CD4-positive, alpha-beta T cell treated with Interleukin-2 at 100 ng/mL for 4 hours (primary cell): ENCODE measurements at regions not wholly inside any gene's neighbourhood (a gene's known extent, or its start where the extent isn't known, plus 50 kb on each side); places are given as distances from the start of the nearest gene placed in this dataset.

Experiments
- DNase-seq: peaks from one replicate; pipeline ENCODE4 v3.0.0-alpha.2; 2020; ENCODE audit warnings: low spot score

GRCh38 chr21:26784974-26785373 is 60.2 kb downstream of the ADAMTS1 start:
- no peak for DNase-seq

DNA sequence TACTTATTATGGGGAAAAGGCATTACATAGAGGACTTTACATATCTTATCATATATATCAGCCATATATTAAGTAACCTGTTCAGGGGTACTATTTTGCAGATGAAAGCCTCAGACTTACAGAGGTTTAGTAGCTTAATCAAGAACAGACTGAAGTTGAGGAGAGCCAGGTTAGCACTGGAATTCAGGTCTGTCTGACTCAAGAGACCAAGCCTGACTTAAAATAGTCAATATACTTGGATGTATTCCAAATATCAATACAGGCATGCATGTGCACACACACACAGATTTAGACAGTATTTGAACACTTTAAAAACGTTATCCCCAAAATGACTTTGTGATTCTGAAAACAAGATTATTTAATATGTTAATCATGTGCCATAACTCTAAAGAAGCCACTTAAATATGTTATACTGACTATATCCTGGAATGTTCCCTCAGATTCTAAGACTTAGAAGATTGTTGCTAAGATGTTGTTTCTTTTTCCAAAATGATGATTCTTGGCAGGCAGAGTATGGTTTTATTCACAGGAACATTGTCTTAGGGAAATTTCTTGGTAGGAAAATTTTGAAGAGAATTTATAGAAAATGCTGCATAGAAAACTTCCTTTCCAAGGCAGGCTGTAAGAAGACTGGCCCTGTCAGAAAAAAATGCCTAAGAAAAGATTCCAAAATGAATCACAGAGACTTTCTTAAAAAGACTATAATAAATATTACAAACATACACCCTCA is 61.6 kb downstream of the ADAMTS1 start:
- no peak for DNase-seq

DNA sequence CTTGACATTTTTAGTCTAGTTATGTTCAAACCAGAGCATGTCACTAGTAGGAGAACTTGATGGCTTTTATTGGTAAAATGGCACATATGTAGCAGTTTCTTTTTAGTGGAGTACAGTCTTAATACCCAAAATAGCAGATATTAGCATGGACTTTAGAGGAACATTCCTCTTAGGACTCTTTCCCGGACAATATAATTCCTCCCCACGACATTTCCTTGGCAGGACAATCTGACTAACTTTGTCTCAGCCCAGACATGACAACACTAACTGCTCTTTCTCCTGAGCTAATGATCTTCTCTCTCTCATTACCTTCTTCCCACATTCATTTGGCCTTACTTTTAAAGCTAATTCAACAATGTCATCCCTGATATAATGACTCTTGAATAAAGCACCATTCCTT is 62.5 kb downstream of the ADAMTS1 start:
- DNase-seq = no peak

DNA sequence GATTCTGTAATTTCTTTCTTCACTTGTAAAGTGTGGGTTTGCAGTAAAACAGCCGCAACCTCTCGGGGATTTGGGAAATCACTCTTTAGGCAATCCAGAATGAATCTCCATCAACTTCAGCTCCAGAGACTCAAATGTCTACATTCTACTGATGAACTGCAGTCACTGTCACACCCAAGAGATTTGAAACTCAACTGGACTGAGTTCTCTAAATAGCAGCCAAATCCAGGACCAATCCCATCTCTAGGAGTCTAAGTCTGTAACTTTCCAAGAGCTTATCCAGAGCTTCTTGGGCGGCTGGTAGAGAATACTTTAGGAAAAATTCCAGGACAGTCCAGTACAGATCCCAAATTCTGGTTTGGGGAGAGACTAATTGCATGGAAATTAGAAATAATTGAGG is 62.9 kb downstream of the ADAMTS1 start:
- DNase-seq = no peak

- no peak for DNase-seq
Measured at GRCh38 chr21:26781331-26781730, 63.9 kb downstream of the ADAMTS1 start.

- no peak for DNase-seq
Measured at GRCh38 chr21:26777166-26777565, 68.0 kb downstream of the ADAMTS1 start.

DNA sequence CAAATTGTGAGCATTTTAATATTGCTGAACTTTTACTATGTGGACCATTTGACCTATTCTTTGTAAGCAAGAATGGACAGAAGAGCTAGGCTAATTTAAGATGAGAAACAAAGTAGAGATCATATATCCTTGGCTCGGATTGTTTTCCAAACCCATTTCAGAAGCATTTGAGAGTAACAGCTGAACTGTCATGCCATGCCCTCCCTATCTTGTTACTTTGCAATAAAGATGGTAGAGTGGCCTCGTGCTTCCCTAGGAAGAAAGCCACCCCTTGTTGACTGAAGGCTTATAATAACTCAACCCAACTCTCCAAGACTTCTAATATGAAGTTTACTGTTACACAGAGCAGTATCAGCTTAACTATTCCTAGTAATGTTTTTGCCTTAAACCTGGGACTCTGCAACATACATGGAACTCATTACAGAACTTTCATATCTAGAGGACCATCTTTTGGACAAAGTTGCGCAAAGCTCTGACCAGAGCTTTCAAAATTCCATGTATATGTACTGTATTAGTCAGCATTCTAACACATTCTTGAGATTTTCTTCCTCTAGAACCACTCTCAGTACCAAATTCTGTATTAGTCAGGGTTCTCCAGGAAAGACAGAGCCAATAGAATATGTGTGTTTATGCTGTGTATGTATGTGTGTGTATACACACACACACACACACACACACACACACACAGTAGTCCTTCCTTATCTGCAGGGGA is 68.7 kb downstream of the ADAMTS1 start:
- DNase-seq = no peak

DNA sequence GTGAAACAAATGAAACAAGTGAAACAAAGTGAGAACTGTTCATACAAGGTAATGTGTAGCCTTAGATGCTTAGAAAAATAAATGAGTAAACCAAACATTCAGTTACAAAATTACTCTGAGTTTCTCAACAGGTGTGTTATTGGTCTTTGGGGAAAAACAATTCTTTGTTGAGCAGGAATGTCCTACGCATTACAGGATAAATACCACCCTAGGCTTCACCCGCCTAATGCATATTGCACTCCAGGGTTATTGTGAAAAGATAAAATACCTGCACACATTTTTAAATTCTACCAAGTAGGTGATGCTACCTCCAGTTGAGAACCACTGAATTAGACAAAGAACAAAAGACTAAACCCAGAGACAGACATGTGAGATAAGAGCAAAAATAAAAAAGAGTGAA is 72.2 kb downstream of the ADAMTS1 start:
- DNase-seq = no peak

DNA sequence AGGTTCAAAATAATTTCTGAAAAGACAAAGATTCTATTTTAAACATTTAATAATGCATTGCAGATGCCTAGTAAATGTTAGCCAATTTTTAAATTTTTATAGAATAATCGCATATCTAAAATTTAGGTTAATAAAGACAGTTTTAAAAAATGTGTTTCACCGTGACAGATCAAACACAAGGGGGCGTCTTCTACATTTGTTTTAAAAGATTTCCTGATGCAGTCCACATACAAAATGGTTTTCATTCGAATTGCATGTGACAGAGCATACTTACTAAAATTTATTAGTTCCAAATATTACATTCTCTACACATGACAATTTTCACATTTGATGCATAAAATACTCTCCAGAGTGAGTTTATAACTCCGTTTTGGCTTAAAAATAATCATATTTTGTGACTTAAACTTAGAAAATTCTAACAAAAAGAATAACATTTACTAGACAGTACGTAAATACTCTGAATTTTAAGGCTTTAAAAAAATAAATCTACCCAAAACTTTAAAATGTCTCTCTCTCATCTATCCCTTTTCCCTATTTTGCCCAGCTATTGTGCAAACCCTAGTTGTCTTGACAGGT is 75.5 kb downstream of the ADAMTS1 start:
- no peak for DNase-seq

GRCh38 chr21:26766826-26767325 is 78.3 kb downstream of the ADAMTS1 start:
- no peak for DNase-seq

GRCh38 chr21:26761174-26761915 is 83.9 kb downstream of the ADAMTS1 start:
- no peak for DNase-seq

DNA sequence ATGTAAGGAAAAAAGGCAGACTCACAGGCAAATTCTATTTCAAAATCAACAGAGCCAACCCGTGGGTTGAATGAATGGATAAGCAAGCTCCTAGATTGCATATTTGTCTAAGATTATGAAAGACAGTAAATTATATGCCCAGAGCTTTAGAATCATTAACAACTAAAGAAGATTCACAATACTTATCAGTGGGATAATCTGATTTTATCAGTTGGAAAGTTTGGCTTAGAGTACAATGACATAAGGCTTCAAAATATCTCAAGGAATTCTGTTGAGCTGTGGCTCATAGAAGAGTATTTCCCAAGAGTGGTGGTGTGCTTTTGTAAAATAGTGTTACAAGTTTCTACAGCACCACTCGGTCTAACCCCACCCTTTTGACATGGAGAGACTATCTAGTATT is 85.5 kb downstream of the ADAMTS1 start:
- DNase-seq = no peak

- no peak for DNase-seq
Measured at GRCh38 chr21:26758083-26758880, 86.9 kb downstream of the ADAMTS1 start.

- no peak for DNase-seq
Measured at GRCh38 chr21:26756491-26757159, 88.6 kb downstream of the ADAMTS1 start.

GRCh38 chr21:26754853-26755252 is 90.4 kb downstream of the ADAMTS1 start:
- DNase-seq = no peak

DNA sequence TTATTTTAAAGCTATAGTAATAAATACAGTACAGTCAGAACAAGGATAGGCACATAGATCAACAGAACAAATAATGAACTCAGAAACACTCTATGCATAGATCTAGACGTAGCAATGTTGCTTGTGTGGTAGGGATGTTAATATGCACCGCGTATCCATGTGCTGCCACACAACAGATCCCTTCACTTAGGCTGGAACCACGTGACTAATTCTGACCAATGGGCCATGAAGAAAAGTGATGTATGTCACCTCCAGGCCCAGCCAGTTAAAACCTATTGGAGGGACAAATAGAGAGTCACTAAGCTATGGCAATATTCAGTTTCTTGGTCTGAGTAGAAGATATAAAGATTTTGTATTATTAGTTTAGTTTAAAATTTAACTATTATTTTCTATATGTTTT is 91.4 kb downstream of the ADAMTS1 start:
- no peak for DNase-seq

GRCh38 chr21:26752849-26753248 is 92.4 kb downstream of the ADAMTS1 start:
- DNase-seq = no peak

DNA sequence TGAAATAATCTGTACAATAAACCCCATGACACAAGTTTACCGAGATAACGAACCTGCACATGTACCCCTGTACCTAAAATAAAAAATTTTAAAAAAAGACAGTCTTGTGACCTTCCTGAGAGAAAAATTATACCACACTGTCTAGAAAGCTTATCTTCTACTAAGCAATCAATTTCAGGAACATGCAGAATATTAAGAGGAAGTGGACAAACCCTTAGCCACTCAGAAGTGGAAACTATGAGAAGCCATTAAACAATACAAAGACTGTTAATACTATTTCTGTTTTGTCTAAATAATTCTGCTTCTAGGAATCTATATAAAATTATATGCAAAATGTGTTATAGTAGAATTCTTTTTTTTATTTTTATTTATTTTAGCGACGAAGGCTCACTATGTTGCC is 93.9 kb downstream of the ADAMTS1 start:
- no peak for DNase-seq

DNA sequence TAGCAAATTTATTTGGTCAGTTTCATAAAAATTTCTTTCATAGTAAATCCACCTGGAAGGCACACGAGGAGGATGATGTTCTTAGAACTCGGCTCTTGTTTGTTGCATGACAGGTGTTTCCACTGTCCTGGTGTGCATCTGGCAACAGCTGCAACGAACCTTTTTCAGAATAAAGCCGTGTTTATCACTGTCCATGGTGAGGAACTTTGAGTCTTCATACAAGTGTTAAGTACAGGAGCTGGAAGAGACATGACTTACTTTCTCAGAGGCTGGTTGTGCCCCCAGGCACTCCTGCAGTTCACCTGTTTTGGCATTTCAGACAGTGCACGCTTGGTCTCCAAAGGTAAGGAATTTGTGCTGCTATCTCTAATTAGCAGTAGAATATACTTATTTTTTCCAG is 97.1 kb downstream of the ADAMTS1 start:
- DNase-seq = no peak

GRCh38 chr21:26747216-26747615 is 98.0 kb downstream of the ADAMTS1 start:
- DNase-seq = no peak

- no peak for DNase-seq
Measured at GRCh38 chr21:26743524-26743923, 101.7 kb downstream of the ADAMTS1 start.
